Body of pancreas (tissue), 4 donors: ENCODE measurements at regions not wholly inside any gene's neighbourhood (a gene's known extent, or its start where the extent isn't known, plus 50 kb on each side); places are given as distances from the start of the nearest gene placed in this dataset.

ENCODE experiments used
- ATAC-seq: fragments of 150-250 bp; one replicate; pipeline ENCODE4 v1.9.1; 2016
- DNase-seq, 4 donors: peaks; one replicate each; pipeline ENCODE4 v3.0.0-alpha.2; 2019
- H3K27ac ChIP-seq, 4 donors: fragments of 200-600 bp; sonication (generic); 1 replicate in 3 of 4; 2 replicates in 1 of 4; pipeline versions ENCODE4 v1.5.1 to v1.6.1; 2016 to 2019; ENCODE audit warnings: mild to moderate bottlenecking in 1 of 4, mixed read lengths in 1 of 4, moderate library complexity in 1 of 4
- H3K27me3 ChIP-seq, 2 donors: fragments of 200-600 bp; sonication (generic); one replicate each; pipeline ENCODE4 v1.6.0; 2016; ENCODE audit warnings: mild to moderate bottlenecking in 1 of 2
- H3K36me3 ChIP-seq, 2 donors: fragments of 200-600 bp; sonication (generic); replicated peaks in 1 of 2; 2 replicates each; pipeline ENCODE4 v1.5.1; 2016; ENCODE audit warnings: low read depth in 2 of 2; ENCODE audit not compliant: insufficient read depth in 1 of 2
- H3K4me1 ChIP-seq: fragments of 200-600 bp; sonication (generic); one replicate; pipeline ENCODE4 v1.6.0; 2016
- H3K4me3 ChIP-seq, 2 donors: fragments of 200-600 bp; sonication (generic); 1 replicate in 1 of 2; 2 replicates in 1 of 2; pipeline ENCODE4 v1.5.1; 2016 to 2019
- H3K9me3 ChIP-seq, 3 donors: fragments of 200-600 bp; sonication (generic); 1 replicate in 2 of 3; 2 replicates in 1 of 3; pipeline ENCODE4 v1.5.1; 2016
- CTCF ChIP-seq, 7 experiments: fragments of 450-650 bp in 4 of 7; fragments of 200-600 bp in 3 of 7; sonication (generic) in 3 of 7; IDR thresholded peaks; one replicate each; pipeline ENCODE4 v1.5.1; 2016 to 2019; ENCODE audit warnings: antibody characterized with exemption in 7 of 7
- POLR2A ChIP-seq, 3 donors: fragments of 450-650 bp; IDR thresholded peaks; one replicate each; pipeline ENCODE4 v1.6.1; 2016; ENCODE audit warnings: antibody characterized with exemption in 3 of 3, mild to moderate bottlenecking in 2 of 3
- WGBS, 2 donors: methylation state at CpG; one replicate each; pipeline ENCODE4 v1.1.5; 2017; 5-methylcytosine and 5-hydroxymethylcytosine counted together
- intact Hi-C: fragments of 100-400 bp; cut with DNase I; formaldehyde crosslinking; loops from one replicate; pipeline ENCODE4 v1.15.1; 2023

- no peak for TF ChIP-seq POLR2A (IDR thresholded peaks at IDR 0.05)
- TF ChIP-seq CTCF (IDR thresholded peaks at IDR 0.05): peak in 1 of 7 experiments; percentile 28
These were observed 172.5 kb downstream of the SMAD2 start for GRCh38 chr18:47758000-47758399.

GRCh38 chr18:47756364-47757016 is 174.0 kb downstream of the SMAD2 start:
- no peak overlapping the region for H3K4me3 ChIP-seq
- no peaks in the 10 kb centered on the region for H3K27me3 ChIP-seq
- ATAC-seq: peak; percentile 55
- intact Hi-C loops: no loop called here
- no peak overlapping the region for H3K27ac ChIP-seq
- no peaks in the 10 kb centered on the region for H3K36me3 ChIP-seq
- TF ChIP-seq CTCF (IDR thresholded peaks at IDR 0.05) (peak; percentile 65 to 94 (median 76)), POLR2A (IDR thresholded peaks at IDR 0.05) (no peak)
- no peaks in the 10 kb centered on the region for H3K4me1 ChIP-seq
- peak; percentile 60 to 72 (median 66) for DNase-seq
- 14% methylated on average over 9 of the region's 9 CpGs for whole genome bisulfite sequencing, 2 donors
- no peaks in the 10 kb centered on the region for H3K9me3 ChIP-seq

More at GRCh38 chr18:47758000-47758399, 172.5 kb downstream of the SMAD2 start:
- DNase-seq (no peak), ATAC-seq (no peak)
- Histone ChIP-seq H3K4me3 (no peak overlapping the region), H3K4me1 (no peaks in the 10 kb centered on the region), H3K27ac (no peak overlapping the region), H3K36me3 (no peaks in the 10 kb centered on the region), H3K27me3 (no peaks in the 10 kb centered on the region), H3K9me3 (no peaks in the 10 kb centered on the region)
- 62 to 64% methylated on average over 2 of the region's 2 CpGs for WGBS, 2 donors
- intact Hi-C loops: no loop called here

- Histone ChIP-seq H3K4me3 (no peak overlapping the region), H3K36me3 (no peaks in the 10 kb centered on the region), H3K9me3 (no peaks in the 10 kb centered on the region), H3K27me3 (no peaks in the 10 kb centered on the region), H3K27ac (no peak overlapping the region), H3K4me1 (no peaks in the 10 kb centered on the region)
- TF ChIP-seq CTCF (IDR thresholded peaks at IDR 0.05) (no peak), POLR2A (IDR thresholded peaks at IDR 0.05) (no peak)
- ATAC-seq: no peak
- intact Hi-C loops: no loop called here
- no peak for DNase-seq
- WGBS, 2 donors: 62 to 68% methylated on average over 3 to 4 of the region's 4 CpGs
These were observed 175.4 kb downstream of the SMAD2 start for GRCh38 chr18:47755102-47755456.

GRCh38 chr18:47754311-47755101 is 176.0 kb downstream of the SMAD2 start:
- no peaks in the 10 kb centered on the region for H3K9me3 ChIP-seq
- 53 to 67% methylated on average over 23 to 29 of the region's 29 CpGs for WGBS, 2 donors
- no peak overlapping the region for H3K27ac ChIP-seq
- no peaks in the 10 kb centered on the region for H3K27me3 ChIP-seq
- DNase-seq (peak in 3 of 4 donors; percentile 17 to 53 (median 37)), ATAC-seq (no peak)
- TF ChIP-seq POLR2A (IDR thresholded peaks at IDR 0.05): no peak
- peak; percentile 33 to 61 (median 47) for TF ChIP-seq CTCF (IDR thresholded peaks at IDR 0.05)
- no peaks in the 10 kb centered on the region for H3K4me1 ChIP-seq
- intact Hi-C loops: no loop called here
- H3K36me3 ChIP-seq: no peaks in the 10 kb centered on the region
- no peak overlapping the region for H3K4me3 ChIP-seq
